OCI-LY7 (cell line): ENCODE measurements at regions not wholly inside any gene's neighbourhood (a gene's known extent, or its start where the extent isn't known, plus 50 kb on each side); places are given as distances from the start of the nearest gene placed in this dataset.

ENCODE experiments used
- BruUV-seq: library from RNA; stranded (reverse); fragments of 400-500 nt; replicated peaks from 2 replicates; lab custom pipeline; 2021; lab: Mats Ljungman, UMichigan
- CTCF ChIA-PET: fragments of 300-600 bp; sonication (Branson Sonifier 250); formaldehyde crosslinking; loops from one replicate; lab custom pipeline; 2022; ENCODE audit warnings: antibody characterized with exemption; ENCODE audit not compliant: unreplicated experiment; lab: Charles Lee
- POLR2A ChIA-PET: fragments of 300-600 bp; sonication (Branson Sonifier 250); formaldehyde crosslinking; loops from one replicate; lab custom pipeline; 2022; ENCODE audit warnings: antibody characterized with exemption; lab: Charles Lee
- DNase-seq: peaks from one replicate; pipeline ENCODE4 v3.0.0-alpha.2; 2015; ENCODE audit warnings: low spot score
- H2AFZ ChIP-seq: fragments of 200-600 bp; sonication (generic), shearing (Covaris generic); 2 replicates; pipeline ENCODE4 v1.6.1; 2014; ENCODE audit warnings: mild to moderate bottlenecking, antibody characterized with exemption, low read length, moderate library complexity
- H3K27ac ChIP-seq: fragments of 200-600 bp; sonication (generic); 2 replicates; pipeline ENCODE4 v1.5.1; 2014; ENCODE audit warnings: mixed run types, low read depth, mild to moderate bottlenecking, moderate library complexity, low read length, inconsistent platforms; ENCODE audit not compliant: poor library complexity, severe bottlenecking
- H3K36me3 ChIP-seq: fragments of 200-600 bp; sonication (generic); 2 replicates; pipeline ENCODE4 v1.6.1; 2014; ENCODE audit warnings: mild to moderate bottlenecking, antibody characterized with exemption, low read length, moderate library complexity, mixed read lengths; ENCODE audit not compliant: insufficient read depth
- H3K4me1 ChIP-seq: fragments of 200-600 bp; sonication (generic); 2 replicates; pipeline ENCODE4 v1.5.1; 2014; ENCODE audit warnings: mild to moderate bottlenecking, low read length; ENCODE audit not compliant: insufficient read depth, poor library complexity, severe bottlenecking
- H3K4me2 ChIP-seq: fragments of 200-600 bp; sonication (generic); 2 replicates; pipeline ENCODE4 v1.6.1; 2014; ENCODE audit warnings: mild to moderate bottlenecking, low read length
- H3K4me3 ChIP-seq: fragments of 200-600 bp; sonication (generic); 2 replicates; pipeline ENCODE4 v1.5.1; 2014; ENCODE audit warnings: mild to moderate bottlenecking, low read depth, low read length; ENCODE audit not compliant: poor library complexity, severe bottlenecking
- H3K79me2 ChIP-seq: fragments of 200-600 bp; sonication (generic); 2 replicates; pipeline ENCODE4 v1.6.1; 2016; ENCODE audit warnings: low read depth, mild to moderate bottlenecking, low read length, moderate library complexity, mixed read lengths; ENCODE audit not compliant: insufficient read depth
- H3K9me2 ChIP-seq: fragments of 200-600 bp; sonication (generic); 2 replicates; pipeline ENCODE4 v1.6.1; 2016; ENCODE audit warnings: mild to moderate bottlenecking, low read length, mixed read lengths; ENCODE audit not compliant: insufficient read depth
- H3K9me3 ChIP-seq: fragments of 200-600 bp; sonication (generic); 2 replicates; pipeline ENCODE4 v1.6.1; 2014; ENCODE audit warnings: mild to moderate bottlenecking, mixed run types, low read length, mixed read lengths
- H4K20me1 ChIP-seq: fragments of 200-600 bp; sonication (generic); 2 replicates; pipeline ENCODE4 v1.6.1; 2014; ENCODE audit warnings: mild to moderate bottlenecking, antibody characterized with exemption, low read length, moderate library complexity, mixed read lengths; ENCODE audit not compliant: insufficient read depth
- CTCF ChIP-seq: fragments of 200-600 bp; sonication (generic); conservative IDR thresholded peaks from 2 replicates; pipeline ENCODE4 v1.5.1; 2014; ENCODE audit warnings: mild to moderate bottlenecking, antibody characterized with exemption, low read length, moderate library complexity, mixed read lengths
- EZH2phosphoT487 ChIP-seq: fragments of 200-600 bp; sonication (generic); IDR thresholded peaks from 2 replicates; pipeline ENCODE4 v1.6.1; 2018; ENCODE audit warnings: low read depth, borderline replicate concordance, mild to moderate bottlenecking, mixed run types, antibody characterized with exemption, low read length, moderate library complexity, mixed read lengths
- intact Hi-C: fragments of 100-400 bp; cut with micrococcal nuclease; formaldehyde crosslinking; loops from one replicate; pipeline ENCODE4 v1.10.0; 2022; ENCODE audit not compliant: unreplicated experiment

- Histone ChIP-seq H4K20me1 (no peaks in the 10 kb centered on the region), H3K4me2 (no peak overlapping the region), H3K36me3 (no peaks in the 10 kb centered on the region), H3K9me2 (no peaks in the 10 kb centered on the region), H3K27ac (no peak overlapping the region), H3K79me2 (no peaks in the 10 kb centered on the region), H2AFZ (no peak overlapping the region), H3K4me1 (no peaks in the 10 kb centered on the region), H3K9me3 (no peaks in the 10 kb centered on the region), H3K4me3 (no peak overlapping the region)
- ChIA-PET CTCF (no interaction called here), POLR2A (no interaction called here)
- TF ChIP-seq CTCF (no peak), EZH2phosphoT487 (no peak)
- BruUV-seq = no TSS peak
- intact Hi-C loops = no loop called here
- DNase-seq = no peak
These were observed 196.1 kb downstream of the BCL11B start for GRCh38 chr14:99075771-99076375.

GRCh38 chr14:99077076-99077843 lies 194.7 kb downstream of the BCL11B start:
- no peaks in the 10 kb centered on the region for H3K9me2 ChIP-seq
- no peaks in the 10 kb centered on the region for H3K4me1 ChIP-seq
- H3K4me3 ChIP-seq = no peak overlapping the region
- TF ChIP-seq EZH2phosphoT487 (no peak), CTCF (no peak)
- H2AFZ ChIP-seq = no peak overlapping the region
- intact Hi-C loops = no loop called here
- H3K9me3 ChIP-seq = no peaks in the 10 kb centered on the region
- no peak overlapping the region for H3K27ac ChIP-seq
- DNase-seq = no peak
- H3K4me2 ChIP-seq = no peak overlapping the region
- no peaks in the 10 kb centered on the region for H3K36me3 ChIP-seq
- CTCF ChIA-PET = no interaction called here
- no peaks in the 10 kb centered on the region for H4K20me1 ChIP-seq
- BruUV-seq = no TSS peak
- POLR2A ChIA-PET = no interaction called here
- no peaks in the 10 kb centered on the region for H3K79me2 ChIP-seq

GRCh38 chr14:99077844-99078236 lies 194.2 kb downstream of the BCL11B start:
- no peaks in the 10 kb centered on the region for H4K20me1 ChIP-seq
- H3K4me3 ChIP-seq = no peak overlapping the region
- intact Hi-C loops = no loop called here
- H3K9me3 ChIP-seq = no peaks in the 10 kb centered on the region
- no peak overlapping the region for H3K4me2 ChIP-seq
- no peak overlapping the region for H2AFZ ChIP-seq
- TF ChIP-seq CTCF (no peak), EZH2phosphoT487 (no peak)
- CTCF ChIA-PET = no interaction called here
- no peaks in the 10 kb centered on the region for H3K9me2 ChIP-seq
- BruUV-seq = no TSS peak
- no peak overlapping the region for H3K27ac ChIP-seq
- H3K79me2 ChIP-seq = no peaks in the 10 kb centered on the region
- DNase-seq = no peak
- no peaks in the 10 kb centered on the region for H3K36me3 ChIP-seq
- POLR2A ChIA-PET = no interaction called here
- H3K4me1 ChIP-seq = no peaks in the 10 kb centered on the region
